ENCODE measurements at regions not wholly inside any gene's neighbourhood (a gene's known extent, or its start where the extent isn't known, plus 50 kb on each side); places are given as distances from the start of the nearest gene placed in this dataset.
A peak's percentile ranks its signal among the peaks of the same experiment; 100 is the strongest.

GRCh38 chr11:103688924-103689323 is 347.5 kb upstream of the DDI1 start:
- TF ChIP-seq POLR2A (IDR thresholded peaks at IDR 0.05) (no peak), POLR2AphosphoS5 (IDR thresholded peaks at IDR 0.05) (no peak), CTCF (IDR thresholded peaks at IDR 0.05) (no peak)
- DNase-seq (ENCODE audit: low spot score in 2 of 2) = no peak
- intact Hi-C loops (cut with DNase I; ENCODE audit: low total_unique reads) = no loop called here

GRCh38 chr11:103690356-103690755 is 346.1 kb upstream of the DDI1 start:
- no peak overlapping the region for H3K27ac ChIP-seq
- no peaks in the 10 kb centered on the region for H3K4me1 ChIP-seq
- H3K36me3 ChIP-seq = no peaks in the 10 kb centered on the region
- H3K9me3 ChIP-seq = no peaks in the 10 kb centered on the region
- no peak for DNase-seq (ENCODE audit: low spot score in 2 of 2)
- H3K27me3 ChIP-seq = no peaks in the 10 kb centered on the region
- no peak overlapping the region for H3K4me3 ChIP-seq
- no peak for TF ChIP-seq CTCF (IDR thresholded peaks at IDR 0.05)
- intact Hi-C loops (cut with DNase I; ENCODE audit: low total_unique reads) = loop anchor here (2.0 kb wide), 1 partner anchor 14 kb away; no protein-coding TSS in a partner anchor

More at GRCh38 chr11:103688924-103689323, 347.5 kb upstream of the DDI1 start:
- no peak overlapping the region for H3K4me3 ChIP-seq
- no peaks in the 10 kb centered on the region for H3K36me3 ChIP-seq
- no peak overlapping the region for H3K27ac ChIP-seq
- no peaks in the 10 kb centered on the region for H3K27me3 ChIP-seq
- no peaks in the 10 kb centered on the region for H3K4me1 ChIP-seq
- no peaks in the 10 kb centered on the region for H3K9me3 ChIP-seq

DNA sequence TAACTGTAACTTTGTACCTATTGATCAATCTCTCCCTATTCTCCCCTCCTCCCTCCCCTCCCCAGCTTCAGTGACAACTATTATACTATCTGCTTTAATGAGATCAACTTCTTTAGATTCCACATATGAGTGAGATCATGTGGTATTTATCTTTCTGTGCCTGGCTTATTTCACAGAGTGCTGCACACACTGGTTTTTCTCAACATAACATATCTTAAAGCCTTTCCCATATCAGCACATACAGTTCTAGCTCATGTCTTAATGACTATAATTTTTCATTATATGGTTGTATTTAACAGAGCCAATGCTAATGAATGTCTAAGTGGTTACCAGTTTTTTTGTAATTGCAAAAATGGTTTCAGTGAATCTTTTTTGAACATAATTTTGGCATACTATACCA is 340.3 kb upstream of the DDI1 start:
- Histone ChIP-seq H3K36me3 (no peaks in the 10 kb centered on the region), H3K4me1 (no peaks in the 10 kb centered on the region), H3K9me3 (no peaks in the 10 kb centered on the region), H3K27ac (no peak overlapping the region), H3K27me3 (no peaks in the 10 kb centered on the region), H3K4me3 (no peak overlapping the region)
- DNase-seq (ENCODE audit: low spot score in 2 of 2) = no peak
- intact Hi-C loops (cut with DNase I; ENCODE audit: low total_unique reads) = no loop called here
- TF ChIP-seq POLR2AphosphoS5 (IDR thresholded peaks at IDR 0.05) (no peak), POLR2A (IDR thresholded peaks at IDR 0.05) (no peak), CTCF (IDR thresholded peaks at IDR 0.05) (no peak)

DNA sequence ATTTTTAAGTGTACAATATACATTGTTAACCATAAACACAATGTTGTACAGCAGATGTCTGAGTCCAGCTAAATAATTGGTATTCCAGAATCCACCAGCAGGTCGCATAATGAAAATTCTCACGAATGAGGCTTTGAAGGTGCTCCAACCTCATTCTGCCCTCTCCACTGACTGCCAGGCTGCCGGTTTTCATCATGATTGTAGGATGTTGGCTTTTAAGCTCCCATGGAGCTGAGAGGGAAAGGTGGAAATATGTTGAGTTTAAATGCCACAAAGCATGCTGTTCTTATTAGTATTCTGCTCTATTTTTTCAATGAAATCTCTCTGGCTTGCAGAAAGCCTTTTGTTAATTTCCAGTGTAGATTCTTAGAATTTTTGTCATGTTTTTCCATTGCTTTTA is 337.2 kb upstream of the DDI1 start:
- intact Hi-C loops (cut with DNase I; ENCODE audit: low total_unique reads) = no loop called here
- Histone ChIP-seq H3K4me1 (no peaks in the 10 kb centered on the region), H3K9me3 (no peaks in the 10 kb centered on the region), H3K4me3 (no peak overlapping the region), H3K36me3 (no peaks in the 10 kb centered on the region), H3K27me3 (no peaks in the 10 kb centered on the region), H3K27ac (no peak overlapping the region)
- no peak for TF ChIP-seq CTCF (IDR thresholded peaks at IDR 0.05)
- TF ChIP-seq POLR2A (IDR thresholded peaks at IDR 0.05) = no peak
- no peak for TF ChIP-seq POLR2AphosphoS5 (IDR thresholded peaks at IDR 0.05)
- DNase-seq (ENCODE audit: low spot score in 2 of 2) = no peak

- H3K4me3 ChIP-seq = no peak overlapping the region
- no peaks in the 10 kb centered on the region for H3K9me3 ChIP-seq
- intact Hi-C loops (cut with DNase I; ENCODE audit: low total_unique reads) = no loop called here
- TF ChIP-seq POLR2A (IDR thresholded peaks at IDR 0.05) (no peak), CTCF (IDR thresholded peaks at IDR 0.05) (no peak), POLR2AphosphoS5 (IDR thresholded peaks at IDR 0.05) (no peak)
- peak overlapping the region in 1 of 2 donors; percentile 55 for H3K27ac ChIP-seq
- no peaks in the 10 kb centered on the region for H3K27me3 ChIP-seq
- no peaks in the 10 kb centered on the region for H3K36me3 ChIP-seq
- DNase-seq (ENCODE audit: low spot score in 2 of 2) = no peak
- no peaks in the 10 kb centered on the region for H3K4me1 ChIP-seq
Observed at GRCh38 chr11:103699656-103700055, 336.8 kb upstream of the DDI1 start.
